GM18499 (cell line): ENCODE measurements at regions not wholly inside any gene's neighbourhood (a gene's known extent, or its start where the extent isn't known, plus 50 kb on each side); places are given as distances from the start of the nearest gene placed in this dataset.

ENCODE experiments used
- ATAC-seq: cut with Tn5 transposase; IDR thresholded peaks from one replicate; pipeline ENCODE4 v1.9.1; 2021; ENCODE audit warnings: moderate number of reproducible peaks; ENCODE audit not compliant: insufficient read depth, unreplicated experiment

DNA sequence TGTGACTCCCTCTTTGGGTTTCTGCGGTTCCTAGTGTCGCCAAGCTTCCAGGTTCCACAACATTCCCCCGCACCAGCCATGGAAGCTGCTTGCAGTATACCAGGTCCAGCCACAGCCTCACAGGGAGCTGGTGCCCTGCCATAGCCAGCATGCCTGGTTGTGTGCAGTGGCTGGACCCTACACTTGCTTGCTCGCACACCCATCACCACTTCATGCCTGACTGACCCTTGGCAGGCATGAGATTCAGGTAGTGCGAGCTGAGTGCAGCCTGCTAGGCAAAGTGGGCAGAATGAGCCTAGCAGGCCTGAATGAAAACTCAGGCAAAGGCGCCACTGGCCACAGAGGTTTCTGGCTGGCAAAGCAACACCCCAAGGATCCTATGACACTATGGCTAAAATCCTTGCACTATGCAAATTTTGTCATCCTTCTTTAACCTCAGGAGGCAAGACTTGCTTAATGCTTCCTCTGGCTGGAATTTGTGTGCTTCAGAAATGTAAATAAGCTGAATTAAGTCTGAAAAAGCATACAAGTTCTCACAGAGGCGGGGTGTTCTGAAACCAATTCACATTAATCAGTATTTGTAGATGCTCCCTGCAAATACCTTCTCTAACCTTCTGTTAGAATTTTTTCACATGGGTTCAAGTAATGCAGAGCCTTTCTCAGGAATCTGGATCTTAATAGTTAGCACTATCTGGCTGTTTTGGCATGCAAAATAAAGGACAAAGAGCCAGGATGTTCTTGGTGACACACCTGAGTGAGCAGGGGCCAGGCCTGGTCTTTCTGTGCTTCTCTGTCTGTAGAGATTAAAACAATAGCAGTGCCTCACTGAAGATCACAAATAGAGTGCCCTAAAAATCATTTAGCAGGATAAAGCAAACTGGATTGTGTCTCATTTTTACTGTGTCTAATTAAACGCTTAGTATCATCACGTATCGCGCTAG, 256.9 kb downstream of the GPATCH2 start:
- no peak for ATAC-seq

DNA sequence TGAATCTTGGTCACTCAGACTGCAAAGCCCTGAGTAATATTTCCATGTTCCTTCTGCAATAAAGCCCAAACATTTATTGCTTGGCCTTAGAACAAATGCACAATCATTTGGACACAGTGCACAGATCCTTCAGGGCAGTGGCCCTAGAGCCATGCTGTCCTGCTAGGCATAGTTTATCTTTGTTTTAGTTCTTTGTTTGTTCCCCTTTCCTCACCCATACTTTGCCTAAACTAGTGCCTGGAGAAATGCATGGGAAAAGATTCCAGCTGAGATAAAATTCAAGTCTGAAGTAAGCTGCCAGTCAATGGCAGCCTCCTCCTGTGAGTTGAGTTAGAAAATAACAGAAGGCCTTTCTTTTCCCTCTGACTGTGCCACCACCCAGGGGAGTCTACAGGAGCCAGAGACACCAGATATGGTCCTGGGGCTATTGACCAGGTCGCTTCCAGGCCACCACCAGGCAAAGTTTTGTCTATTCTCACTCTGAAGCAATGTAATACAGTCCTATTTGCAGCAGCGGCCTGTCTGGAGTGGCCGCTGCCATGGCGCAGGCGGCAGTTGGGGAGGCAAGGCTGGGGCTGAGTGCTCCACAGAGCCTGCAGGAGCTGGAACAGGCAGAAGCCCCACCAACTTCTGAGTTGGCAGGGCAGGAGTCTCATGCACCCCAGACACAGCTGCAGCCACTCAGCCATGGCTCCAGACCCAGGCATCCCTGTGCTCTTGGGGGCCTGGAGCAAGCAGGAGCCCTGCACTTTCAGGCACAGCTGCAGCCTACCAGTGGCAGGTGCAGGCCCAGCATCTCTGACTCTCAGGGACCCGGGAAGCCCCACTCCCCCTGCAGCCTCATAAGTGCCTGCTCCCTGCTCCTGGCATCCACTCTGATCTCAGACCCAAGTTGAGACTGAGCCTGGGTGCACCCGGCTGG, 258.6 kb downstream of the GPATCH2 start:
- ATAC-seq = no peak

DNA sequence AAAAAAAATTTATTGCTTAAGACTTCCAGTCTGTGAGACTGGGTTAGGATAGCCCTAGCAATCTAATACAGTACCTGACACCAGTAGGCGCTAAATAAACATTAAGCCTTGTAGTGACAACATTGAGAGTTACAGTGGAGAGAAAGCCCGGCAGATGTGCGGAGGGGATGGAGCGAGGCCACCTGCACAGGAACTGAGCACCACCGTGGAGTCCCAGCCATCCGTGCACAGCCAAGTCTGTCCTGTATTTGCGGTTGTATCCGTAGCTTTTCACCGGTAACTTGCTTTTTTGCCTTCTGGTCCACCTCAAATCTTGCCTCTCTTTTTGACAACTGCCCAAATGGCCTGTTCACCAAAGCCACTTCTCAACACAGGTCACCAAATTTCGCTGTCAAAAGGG, 260.1 kb downstream of the GPATCH2 start:
- no peak for ATAC-seq

DNA sequence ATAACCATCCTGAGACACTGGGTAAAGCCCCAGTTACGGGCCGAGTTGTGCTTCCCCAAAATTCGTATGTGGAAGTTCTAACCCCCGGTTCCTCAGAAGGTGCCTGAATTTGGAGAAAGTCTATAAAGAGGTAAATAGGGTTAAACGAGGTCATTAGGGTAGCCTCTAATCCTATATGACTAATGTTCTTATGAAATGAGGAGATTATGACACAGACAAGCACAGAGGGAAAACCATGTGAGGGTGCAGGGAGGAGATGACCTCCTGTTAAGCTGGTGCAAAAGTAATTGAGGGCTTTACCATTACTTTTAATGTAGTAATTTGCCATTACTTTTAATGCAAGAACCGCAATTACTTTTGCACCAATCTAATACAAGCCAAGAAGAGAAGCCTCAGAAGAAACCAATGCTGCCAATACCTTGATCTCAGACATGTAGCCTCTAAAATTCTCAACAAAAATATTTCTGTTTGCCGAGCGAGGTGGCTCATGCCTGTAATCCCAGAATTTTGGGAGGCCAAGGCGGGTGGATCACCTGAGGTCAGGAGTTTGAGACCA, 260.8 kb downstream of the GPATCH2 start:
- ATAC-seq = no peak

DNA sequence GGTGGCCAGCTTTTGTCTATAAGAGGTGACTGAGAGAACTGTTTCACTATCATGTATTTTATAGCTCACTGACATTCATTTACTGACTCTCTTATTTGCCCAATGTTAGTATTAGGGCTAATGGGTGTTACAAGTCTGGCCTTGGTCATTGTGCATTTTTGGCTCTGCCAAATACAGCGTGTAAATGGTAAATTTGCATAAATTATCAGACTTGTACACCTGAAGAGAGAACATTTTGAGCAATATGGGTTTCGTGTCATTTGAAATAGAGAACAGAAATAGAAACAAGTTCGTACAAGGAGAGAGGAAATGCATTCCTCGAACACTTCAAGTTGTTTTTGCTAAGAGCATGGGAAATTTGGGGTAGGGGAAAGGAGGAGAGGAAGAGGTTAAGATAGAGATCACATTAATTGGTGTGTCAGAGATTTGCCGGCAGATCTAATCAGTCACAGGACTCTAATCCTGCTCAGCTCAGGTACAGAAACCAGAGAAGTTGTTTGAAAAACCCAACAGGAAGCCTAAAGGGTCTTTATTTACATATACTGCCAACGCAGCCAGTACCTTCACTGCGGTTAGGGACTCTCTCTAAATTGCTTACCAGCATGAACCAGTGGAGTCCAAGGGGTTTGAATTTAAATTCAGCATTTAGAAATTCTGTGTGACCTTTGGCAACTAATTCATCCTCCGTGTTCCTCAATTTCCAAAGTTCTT, 261.5 kb downstream of the GPATCH2 start:
- ATAC-seq = peak; percentile 85

DNA sequence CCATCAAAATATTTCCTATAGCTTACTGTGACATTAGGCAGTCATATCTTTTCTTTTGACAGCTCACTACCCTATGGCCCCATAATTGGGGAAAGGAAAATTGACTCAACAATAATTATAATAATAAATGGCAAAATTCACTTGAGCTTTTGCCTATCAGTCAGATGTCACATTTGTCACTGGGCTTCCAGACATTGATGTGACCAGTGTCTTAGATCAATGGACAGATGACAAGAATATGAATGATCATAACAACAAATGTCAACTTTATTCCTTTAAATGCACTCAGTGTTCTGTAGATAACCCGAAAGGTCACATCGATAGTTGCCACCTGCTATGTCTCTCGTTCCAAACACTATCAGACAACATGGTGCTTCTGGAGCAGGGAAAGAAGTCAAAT, 266.7 kb downstream of the GPATCH2 start:
- ATAC-seq = no peak

DNA sequence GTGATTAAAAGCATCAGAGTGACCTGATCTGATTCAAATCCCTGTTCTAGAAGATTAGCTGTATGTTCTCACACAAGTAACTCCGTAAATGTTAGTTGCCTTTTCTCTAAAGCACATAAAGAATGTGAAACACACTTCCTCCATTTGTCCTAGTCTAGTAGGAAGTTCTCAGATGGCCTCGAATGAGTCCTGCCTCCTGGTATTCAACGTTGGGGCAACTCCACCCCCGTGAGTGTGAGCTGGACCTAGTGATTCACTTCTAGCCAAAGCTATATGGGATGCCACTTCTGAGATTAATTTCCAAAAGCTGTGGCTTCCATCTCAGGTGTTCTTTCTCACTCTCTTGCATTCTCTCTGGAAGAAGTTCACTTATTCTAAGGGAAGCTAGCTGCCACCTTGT, 267.6 kb downstream of the GPATCH2 start:
- ATAC-seq = no peak

DNA sequence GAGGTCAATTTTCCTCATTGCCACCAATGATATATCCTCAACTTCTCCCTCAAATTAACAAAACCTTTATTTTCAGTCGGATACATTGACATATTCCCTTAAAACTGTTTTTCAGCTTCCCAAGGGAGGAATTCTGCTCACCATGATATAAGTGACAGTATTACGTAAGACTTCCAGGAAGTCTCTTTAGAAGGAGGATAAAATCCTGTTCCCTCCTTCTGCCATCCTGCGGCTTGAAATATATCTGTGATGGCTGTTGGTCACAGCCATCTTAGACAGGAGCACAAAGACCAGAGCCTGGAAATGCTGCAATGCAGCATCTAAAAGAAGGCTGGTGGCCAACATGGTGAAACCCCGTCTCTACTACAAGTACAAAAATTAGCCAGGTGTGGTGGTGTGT, 270.4 kb downstream of the GPATCH2 start:
- ATAC-seq = no peak

DNA sequence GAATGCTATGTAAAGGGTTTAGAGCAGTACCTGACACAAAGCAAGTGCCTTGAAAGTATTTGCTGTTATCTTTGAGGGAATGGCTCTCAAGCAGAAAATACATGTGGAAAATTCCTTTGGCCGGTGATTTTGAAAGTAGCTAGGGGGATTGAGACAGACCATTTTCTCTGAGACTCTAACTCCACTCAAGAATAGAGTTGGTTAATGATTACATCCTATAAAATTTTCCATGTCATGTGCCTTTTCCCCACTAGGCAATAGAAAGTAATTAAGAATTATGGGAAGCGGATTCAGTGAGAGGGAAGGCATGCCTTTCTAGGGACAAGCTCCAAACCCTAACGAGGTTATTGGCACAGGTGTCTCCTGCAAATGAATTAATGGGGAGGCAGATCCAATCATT, 276.0 kb downstream of the GPATCH2 start:
- no peak for ATAC-seq

DNA sequence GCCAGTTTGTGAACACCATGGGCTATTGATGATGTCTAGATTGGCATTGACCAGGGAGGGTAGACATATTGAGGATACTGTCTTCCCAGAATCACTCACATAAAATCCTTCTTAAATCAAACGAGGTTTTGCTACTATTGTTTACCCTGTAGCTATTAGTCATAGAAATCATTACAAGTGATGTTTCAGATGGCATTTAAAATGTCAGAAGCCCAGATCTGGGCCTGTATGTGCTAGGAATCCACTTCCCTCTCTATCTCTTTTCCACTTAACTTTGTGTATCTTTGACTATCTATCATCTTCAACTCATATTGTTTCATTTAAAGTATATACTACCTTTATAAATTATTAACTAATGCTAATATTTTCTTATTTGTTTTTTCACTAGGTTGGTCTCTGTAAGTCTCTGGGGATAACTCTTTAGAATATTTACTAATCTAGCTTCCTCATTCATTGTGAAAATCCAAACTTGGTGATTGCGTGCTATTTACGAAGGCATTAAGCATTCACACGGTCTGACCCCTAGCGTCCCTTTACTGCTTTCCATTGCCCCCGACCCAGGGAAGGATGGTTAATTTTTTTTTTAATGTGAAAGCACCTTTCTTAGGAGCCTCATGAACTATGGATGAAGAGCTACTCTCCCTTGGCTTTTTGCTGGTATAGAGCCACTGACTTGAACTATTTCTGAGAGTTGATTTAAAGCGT, 281.8 kb downstream of the GPATCH2 start:
- no peak for ATAC-seq

DNA sequence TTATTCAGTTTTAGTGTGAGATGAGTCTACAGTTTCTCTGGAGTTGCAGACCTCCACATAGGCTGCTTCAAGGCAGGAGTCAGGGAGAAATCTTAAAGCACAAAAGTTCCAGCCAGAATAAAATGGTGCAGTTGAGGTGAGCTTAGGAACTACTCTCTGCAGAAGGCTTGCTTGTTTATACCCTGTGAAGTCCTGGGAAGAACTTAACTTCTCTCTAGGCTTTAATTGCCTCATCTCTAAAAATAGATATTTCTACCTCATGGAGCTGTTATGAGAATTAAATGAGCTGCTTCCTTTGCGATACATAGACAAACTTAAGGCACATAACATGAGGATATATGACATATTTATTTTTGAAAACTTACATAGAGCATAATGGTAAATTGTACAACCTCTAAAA, 286.2 kb downstream of the GPATCH2 start:
- ATAC-seq = no peak

DNA sequence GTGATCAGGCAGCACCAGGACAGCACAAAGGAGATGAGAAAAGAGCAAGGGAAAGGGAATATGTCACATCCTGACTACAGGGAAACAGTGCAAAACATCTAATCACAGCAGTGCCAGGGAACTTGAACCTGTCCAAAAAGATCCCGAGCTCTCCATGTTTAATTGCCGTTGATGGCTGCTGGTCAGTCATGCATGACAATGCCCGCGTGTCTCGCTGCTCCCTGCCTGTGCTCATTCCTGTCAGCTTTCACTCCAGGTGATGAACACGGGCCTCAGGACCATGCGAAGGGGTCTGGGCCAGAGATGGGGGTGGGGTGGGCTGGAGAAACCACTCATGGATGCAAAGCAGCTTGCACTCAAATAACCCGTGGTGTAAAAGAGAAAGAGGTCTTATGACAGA, 287.0 kb downstream of the GPATCH2 start:
- ATAC-seq = no peak

DNA sequence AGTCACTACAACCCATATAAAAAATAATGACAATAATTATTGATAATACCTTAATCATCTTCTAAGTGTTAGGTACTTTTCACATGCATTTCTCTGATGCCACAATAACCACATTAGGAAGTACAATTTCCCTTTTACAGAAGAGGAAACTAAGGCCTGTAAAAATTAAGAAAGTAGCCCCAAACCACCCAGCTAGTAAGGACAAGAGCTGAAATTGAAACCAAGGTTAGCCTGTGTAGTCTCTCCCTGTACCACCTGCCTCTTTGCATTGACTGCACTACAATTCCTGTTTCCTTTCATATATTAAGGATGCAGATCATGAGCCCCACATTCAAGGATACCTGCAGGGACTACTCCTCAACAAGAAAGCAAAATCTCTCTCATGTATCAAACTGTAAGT, 288.8 kb downstream of the GPATCH2 start:
- ATAC-seq = no peak

DNA sequence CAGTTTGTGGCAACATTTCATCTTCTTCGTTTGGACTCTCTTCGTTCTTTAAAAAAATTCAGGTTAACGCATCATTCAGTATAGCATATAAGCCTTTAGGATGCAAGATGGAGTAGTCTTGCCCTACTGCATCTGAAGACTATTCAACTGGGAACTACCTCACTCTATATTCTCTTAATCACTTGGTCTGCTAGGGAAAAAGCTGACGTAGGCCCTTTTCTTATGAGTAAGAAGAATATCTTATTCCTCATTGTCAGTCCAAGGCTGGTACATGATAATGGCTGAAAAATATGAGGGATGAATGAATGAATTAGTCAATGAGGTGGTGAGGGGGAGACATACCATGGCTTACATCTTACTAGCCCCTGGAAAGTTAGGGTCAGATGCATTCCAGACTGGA, 294.2 kb downstream of the GPATCH2 start:
- ATAC-seq = no peak

DNA sequence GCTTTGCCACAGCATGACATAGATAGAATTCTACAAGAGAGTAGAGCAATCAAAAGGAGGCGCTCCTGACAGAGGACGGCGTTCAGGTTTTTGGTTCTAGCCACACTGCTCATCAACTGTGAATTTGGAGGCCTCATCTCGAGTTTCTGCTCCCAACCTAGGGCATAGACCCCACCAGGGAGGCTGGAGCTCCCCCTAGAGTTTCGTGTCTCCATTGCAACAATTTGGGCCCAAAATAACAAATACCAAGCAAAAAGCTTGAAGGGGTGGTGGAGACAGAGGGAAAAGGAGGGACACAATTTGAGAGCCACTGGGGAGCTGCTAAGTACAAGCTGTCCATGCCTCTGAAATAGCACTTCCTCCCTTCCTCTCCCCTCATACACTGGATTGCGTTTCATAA, 297.0 kb downstream of the GPATCH2 start:
- peak; percentile 63 for ATAC-seq

DNA sequence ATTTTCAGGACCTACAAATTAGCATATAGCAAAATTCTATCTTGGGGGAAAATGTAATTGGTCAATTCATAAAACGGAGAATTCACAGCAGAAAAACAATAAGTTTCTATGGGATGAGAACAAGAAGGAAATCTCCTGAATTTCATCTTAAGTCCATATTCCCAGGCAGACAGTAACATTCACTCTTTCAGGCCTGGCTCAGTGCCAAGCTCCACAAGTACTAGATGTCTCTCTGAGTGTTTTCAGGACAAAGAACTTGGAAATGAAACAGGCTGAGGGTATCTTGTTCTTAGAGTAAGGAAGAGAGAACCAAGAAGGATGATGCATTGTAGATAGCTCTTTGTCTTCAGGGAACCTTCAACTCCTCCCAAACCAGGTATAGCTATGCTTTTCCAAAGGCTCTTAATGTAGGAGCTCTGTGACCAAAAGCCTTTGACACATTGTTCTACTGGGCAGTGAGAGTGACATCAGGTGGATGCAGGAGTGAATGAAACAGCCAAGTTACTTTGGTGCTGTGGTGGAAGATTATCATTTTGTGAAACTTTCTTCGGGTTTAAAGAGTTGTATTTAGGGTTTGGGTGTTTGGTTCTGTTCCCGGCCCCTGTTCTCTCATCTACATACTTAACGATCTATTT, 298.3 kb downstream of the GPATCH2 start:
- no peak for ATAC-seq

DNA sequence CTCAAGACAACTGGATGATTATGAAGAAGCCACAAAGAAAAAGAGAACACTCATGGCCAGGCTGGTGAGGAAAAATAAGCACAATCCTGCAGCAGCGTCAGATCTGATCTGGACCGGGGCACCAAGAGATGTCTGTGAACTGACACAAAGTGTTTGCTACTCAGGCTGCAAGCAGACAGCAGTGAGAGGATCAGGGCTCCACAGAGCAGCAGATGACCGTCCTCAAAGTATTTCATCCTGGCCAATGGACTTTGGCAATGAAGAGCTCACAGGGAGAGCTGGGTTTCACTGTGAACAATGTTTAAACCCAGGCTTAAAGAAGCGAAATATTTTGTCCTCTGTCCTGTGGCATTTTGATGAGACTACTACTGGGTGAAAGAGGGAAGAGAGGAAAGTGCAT, 299.2 kb downstream of the GPATCH2 start:
- ATAC-seq = no peak

DNA sequence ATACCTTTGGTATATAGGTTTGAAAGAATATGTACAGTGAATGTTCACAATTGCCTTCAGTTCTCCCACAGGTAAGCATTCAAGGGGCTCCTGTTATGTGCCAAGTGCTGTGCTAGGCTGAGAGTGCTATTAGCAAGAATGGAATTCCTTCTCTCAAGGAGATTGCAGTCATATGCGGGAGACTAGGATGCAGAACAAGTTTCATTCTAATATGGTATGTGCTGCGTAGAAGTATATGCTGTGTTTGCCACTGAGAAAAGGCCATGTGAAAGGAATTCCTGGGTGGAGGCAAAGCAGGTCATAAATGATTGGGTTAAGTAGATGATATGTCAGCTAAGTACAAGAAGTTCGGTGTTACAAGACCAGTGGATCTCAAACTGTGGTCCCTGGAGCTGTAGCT, 303.0 kb downstream of the GPATCH2 start:
- ATAC-seq = no peak

DNA sequence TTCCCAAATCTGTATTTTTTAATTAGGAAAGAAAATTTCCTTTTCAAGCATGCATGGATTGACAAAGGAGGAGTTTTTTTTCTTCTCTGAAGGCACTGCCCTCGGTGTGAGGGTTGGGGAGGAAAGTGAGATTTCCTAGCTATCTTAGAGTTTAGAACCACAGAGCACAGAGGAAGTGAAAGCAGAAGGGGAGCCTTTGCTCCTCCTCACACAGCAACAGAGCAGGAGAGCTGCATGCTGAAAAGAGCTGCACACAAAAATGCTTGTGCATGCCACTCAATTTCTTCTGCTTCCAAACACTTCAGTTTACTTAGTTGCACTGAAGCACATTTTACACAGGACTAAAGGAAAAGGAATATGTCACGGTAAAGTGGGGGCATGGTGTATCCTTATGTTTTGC, 308.1 kb downstream of the GPATCH2 start:
- ATAC-seq = peak; percentile 100
